ENCODE measurements at regions not wholly inside any gene's neighbourhood (a gene's known extent, or its start where the extent isn't known, plus 50 kb on each side); places are given as distances from the start of the nearest gene placed in this dataset.

- TF ChIP-seq CTCF (IDR thresholded peaks at IDR 0.05; ENCODE audit: insufficient read depth, low read depth, low read length): no peak
- no peak overlapping the region for H3K4me3 ChIP-seq (ENCODE audit: low read depth, low read length)
- no peak for DNase-seq (ENCODE audit: low read depth)
Measured at GRCh38 chr1:72637593-72637992, 355.3 kb upstream of the NEGR1 start.

- no peak overlapping the region for H3K4me3 ChIP-seq (ENCODE audit: low read depth, low read length)
- no peak for DNase-seq (ENCODE audit: low read depth)
- TF ChIP-seq CTCF (IDR thresholded peaks at IDR 0.05; ENCODE audit: insufficient read depth, low read depth, low read length): no peak
Measured at GRCh38 chr1:72636631-72637030, 354.3 kb upstream of the NEGR1 start.

- DNase-seq (ENCODE audit: low read depth): peak; percentile 4
- TF ChIP-seq CTCF (IDR thresholded peaks at IDR 0.05; ENCODE audit: insufficient read depth, low read depth, low read length): no peak
- no peak overlapping the region for H3K4me3 ChIP-seq (ENCODE audit: low read depth, low read length)
Measured at GRCh38 chr1:72635719-72636118, 353.4 kb upstream of the NEGR1 start.

- no peak for DNase-seq (ENCODE audit: low read depth)
- TF ChIP-seq CTCF (IDR thresholded peaks at IDR 0.05; ENCODE audit: insufficient read depth, low read depth, low read length): no peak
Measured at GRCh38 chr1:72634946-72635345, 352.6 kb upstream of the NEGR1 start.

GRCh38 chr1:72631449-72631848 lies 349.1 kb upstream of the NEGR1 start:
- no peak overlapping the region for H3K4me3 ChIP-seq (ENCODE audit: low read depth, low read length)
- no peak for DNase-seq (ENCODE audit: low read depth)
- no peak for TF ChIP-seq CTCF (IDR thresholded peaks at IDR 0.05; ENCODE audit: insufficient read depth, low read depth, low read length)

More at GRCh38 chr1:72634946-72635345, 352.6 kb upstream of the NEGR1 start:
- no peak overlapping the region for H3K4me3 ChIP-seq (ENCODE audit: low read depth, low read length)

- DNase-seq (ENCODE audit: low read depth): peak; percentile 23
- peak; percentile 52 for TF ChIP-seq CTCF (IDR thresholded peaks at IDR 0.05; ENCODE audit: insufficient read depth, low read depth, low read length)
- H3K4me3 ChIP-seq (ENCODE audit: low read depth, low read length): no peak overlapping the region
Measured at GRCh38 chr1:72623299-72623708, 341.0 kb upstream of the NEGR1 start.

GRCh38 chr1:72620453-72620852 lies 338.1 kb upstream of the NEGR1 start:
- no peak overlapping the region for H3K4me3 ChIP-seq (ENCODE audit: low read depth, low read length)
- DNase-seq (ENCODE audit: low read depth): no peak
- TF ChIP-seq CTCF (IDR thresholded peaks at IDR 0.05; ENCODE audit: insufficient read depth, low read depth, low read length): no peak
